Naive thymus-derived CD8-positive, alpha-beta T cell (primary cell): ENCODE measurements at regions not wholly inside any gene's neighbourhood (a gene's known extent, or its start where the extent isn't known, plus 50 kb on each side); places are given as distances from the start of the nearest gene placed in this dataset.

ENCODE experiments used
- ATAC-seq, 2 donors: fragments of 150-1000 bp; cut with Tn5 transposase in 1 of 2; sonication (Bioruptor Pico), chemical (Tn5 transposase) in 1 of 2; 1 replicate in 1 of 2; 2 replicates in 1 of 2; pipeline ENCODE4 v1.10.0; 2021; ENCODE audit warnings: mild to moderate bottlenecking in 2 of 2, moderate library complexity in 2 of 2
- POLR2A ChIA-PET: fragments of 350-600 bp; sonication (Branson Sonifier 250); formaldehyde crosslinking; loops from one replicate; lab custom pipeline; 2021; ENCODE audit warnings: antibody characterized with exemption; lab: Charles Lee
- DNase-seq, 10 donors: peaks; one replicate each; pipeline versions ENCODE4 v3.0.0 to v3.0.0-alpha.2; 2020 to 2022
- H3K27ac Mint-ChIP-seq, 10 donors: one replicate each; pipeline ENCODE4 v1.8.0; 2020 to 2022; ENCODE audit warnings: mild to moderate bottlenecking in 10 of 10, mixed read lengths in 10 of 10, moderate library complexity in 4 of 10, inconsistent platforms in 1 of 10
- H3K27me3 Mint-ChIP-seq, 5 donors: one replicate each; pipeline ENCODE4 v1.8.0; 2021 to 2022; ENCODE audit warnings: mixed read lengths in 5 of 5
- H3K36me3 Mint-ChIP-seq, 3 donors: one replicate each; pipeline ENCODE4 v1.8.0; 2020 to 2022; ENCODE audit warnings: mixed read lengths in 3 of 3, mild to moderate bottlenecking in 2 of 3, inconsistent platforms in 1 of 3
- H3K4me1 Mint-ChIP-seq, 4 donors: one replicate each; pipeline ENCODE4 v1.8.0; 2021 to 2022; ENCODE audit warnings: mixed read lengths in 4 of 4
- H3K4me3 Mint-ChIP-seq, 10 donors: one replicate each; pipeline ENCODE4 v1.8.0; 2020 to 2022; ENCODE audit warnings: mild to moderate bottlenecking in 10 of 10, mixed read lengths in 10 of 10, moderate library complexity in 6 of 10, inconsistent platforms in 1 of 10
- H3K9me3 Mint-ChIP-seq, 9 donors: one replicate each; pipeline ENCODE4 v1.8.0; 2020 to 2022; ENCODE audit warnings: mixed read lengths in 9 of 9, mild to moderate bottlenecking in 3 of 9, inconsistent platforms in 1 of 9, moderate library complexity in 1 of 9

GRCh38 chr15:38650384-38650783, 85.8 kb upstream of the RASGRP1 start:
- POLR2A ChIA-PET, result interaction anchor here (0.9 to 10.0 kb wide), 12 partner anchors 8 to 115 kb away, joined by 3 to 269 read pairs (median 8); partner anchors contain the start of gene RASGRP1
- ATAC-seq (no peak), DNase-seq (no peak)
- peak overlapping the region; percentile 67 to 87 (median 77) for H3K4me3 Mint-ChIP-seq
- peaks cover 33 to 92% (median 80%) of the 10 kb centered on the region in 4 donors for H3K4me1 Mint-ChIP-seq
- H3K36me3 Mint-ChIP-seq, result no peaks in the 10 kb centered on the region
- H3K9me3 Mint-ChIP-seq, result peaks cover 0 to 3% (median 0%) of the 10 kb centered on the region in 9 donors
- H3K27ac Mint-ChIP-seq, result peak overlapping the region in 9 of 10 donors; percentile 94 to 99 (median 97)
- H3K27me3 Mint-ChIP-seq, result no peaks in the 10 kb centered on the region

- H3K36me3 Mint-ChIP-seq, result no peaks in the 10 kb centered on the region
- no peak for DNase-seq
- no peak for ATAC-seq
- H3K4me1 Mint-ChIP-seq, result peaks cover 34 to 94% (median 86%) of the 10 kb centered on the region in 4 donors
- peak overlapping the region; percentile 82 to 99 (median 97) for H3K27ac Mint-ChIP-seq
- H3K4me3 Mint-ChIP-seq, result peak overlapping the region; percentile 67 to 87 (median 77)
- POLR2A ChIA-PET, result interaction anchor here (0.6 to 10.0 kb wide), 16 partner anchors 8 to 99 kb away, joined by 3 to 269 read pairs (median 4); partner anchors contain the start of gene RASGRP1
- H3K9me3 Mint-ChIP-seq, result peaks cover 0 to 3% (median 0%) of the 10 kb centered on the region in 9 donors
- H3K27me3 Mint-ChIP-seq, result no peaks in the 10 kb centered on the region
Measured at GRCh38 chr15:38650936-38651327, 86.3 kb upstream of the RASGRP1 start.

- Mint-ChIP-seq H3K27me3 (no peaks in the 10 kb centered on the region), H3K4me3 (peak overlapping the region; percentile 67 to 87 (median 77)), H3K9me3 (peaks cover 0 to 3% (median 0%) of the 10 kb centered on the region in 9 donors), H3K27ac (peak overlapping the region; percentile 82 to 99 (median 97)), H3K36me3 (no peaks in the 10 kb centered on the region), H3K4me1 (peaks cover 34 to 91% (median 87%) of the 10 kb centered on the region in 4 donors)
- ATAC-seq, result peak; percentile 65 to 66
- POLR2A ChIA-PET, result interaction anchor here (0.6 to 10.0 kb wide), 17 partner anchors 8 to 1140 kb away, joined by 3 to 269 read pairs (median 4); partner anchors contain the start of gene RASGRP1
- DNase-seq, result peak; percentile 10 to 88 (median 62)
Measured at GRCh38 chr15:38651328-38652038, 86.9 kb upstream of the RASGRP1 start.

- Mint-ChIP-seq H3K4me1 (peaks cover 34 to 85% (median 80%) of the 10 kb centered on the region in 4 donors), H3K9me3 (peaks cover 0 to 3% (median 0%) of the 10 kb centered on the region in 9 donors)
Measured at GRCh38 chr15:38652183-38652794, 87.7 kb upstream of the RASGRP1 start.

GRCh38 chr15:38652998-38653397, 88.4 kb upstream of the RASGRP1 start:
- Mint-ChIP-seq H3K27me3 (no peaks in the 10 kb centered on the region), H3K4me3 (peak overlapping the region; percentile 67 to 87 (median 77)), H3K9me3 (peaks cover 0 to 3% (median 0%) of the 10 kb centered on the region in 9 donors), H3K4me1 (peaks cover 31 to 83% (median 76%) of the 10 kb centered on the region in 4 donors), H3K36me3 (no peaks in the 10 kb centered on the region), H3K27ac (peak overlapping the region; percentile 79 to 99 (median 97))
- POLR2A ChIA-PET, result interaction anchor here (0.6 to 10.0 kb wide), 19 partner anchors 8 to 199 kb away, joined by 3 to 269 read pairs (median 5); partner anchors contain the start of genes FAM98B and RASGRP1
- peak; percentile 81 to 82 for ATAC-seq
- peak; percentile 38 to 95 (median 84) for DNase-seq

More at GRCh38 chr15:38652183-38652794, 87.7 kb upstream of the RASGRP1 start:
- peak overlapping the region; percentile 82 to 99 (median 97) for H3K27ac Mint-ChIP-seq
- no peaks in the 10 kb centered on the region for H3K27me3 Mint-ChIP-seq
- no peaks in the 10 kb centered on the region for H3K36me3 Mint-ChIP-seq
- ATAC-seq (no peak), DNase-seq (no peak)
- POLR2A ChIA-PET, result interaction anchor here (0.6 to 10.0 kb wide), 18 partner anchors 7 to 198 kb away, joined by 3 to 269 read pairs (median 5); partner anchors contain the start of genes FAM98B and RASGRP1
- peak overlapping the region; percentile 67 to 87 (median 77) for H3K4me3 Mint-ChIP-seq

GRCh38 chr15:38658431-38658830, 93.8 kb upstream of the RASGRP1 start:
- no peak for ATAC-seq
- Mint-ChIP-seq H3K27ac (peak overlapping the region in 6 of 10 donors; percentile 7 to 76 (median 14)), H3K9me3 (peaks cover 0 to 2% (median 0%) of the 10 kb centered on the region in 9 donors), H3K4me3 (peak overlapping the region in 2 of 10 donors; percentile 18 to 22), H3K27me3 (no peaks in the 10 kb centered on the region), H3K36me3 (no peaks in the 10 kb centered on the region), H3K4me1 (peaks cover 23 to 75% (median 65%) of the 10 kb centered on the region in 4 donors)
- POLR2A ChIA-PET, result interaction anchor here (0.7 to 1.4 kb wide), 5 partner anchors 11 to 94 kb away, joined by 3 to 6 read pairs (median 3); partner anchors contain the start of gene RASGRP1
- DNase-seq, result no peak

- no peaks in the 10 kb centered on the region for H3K27me3 Mint-ChIP-seq
- peak overlapping the region in 9 of 10 donors; percentile 39 to 81 (median 60) for H3K4me3 Mint-ChIP-seq
- H3K27ac Mint-ChIP-seq, result peak overlapping the region in 9 of 10 donors; percentile 71 to 93 (median 82)
- POLR2A ChIA-PET, result interaction anchor here (1.8 to 18.7 kb wide), 4 partner anchors 10 to 97 kb away, joined by 7 to 269 read pairs (median 16); partner anchors contain the start of gene RASGRP1
- peak; percentile 52 to 59 for ATAC-seq
- H3K36me3 Mint-ChIP-seq, result no peaks in the 10 kb centered on the region
- H3K4me1 Mint-ChIP-seq, result peaks cover 31 to 75% (median 67%) of the 10 kb centered on the region in 4 donors
- DNase-seq, result no peak
- H3K9me3 Mint-ChIP-seq, result no peaks in the 10 kb centered on the region
Measured at GRCh38 chr15:38660738-38661137, 96.1 kb upstream of the RASGRP1 start.

GRCh38 chr15:38662033-38662802, 97.6 kb upstream of the RASGRP1 start:
- POLR2A ChIA-PET, result interaction anchor here (0.6 to 18.7 kb wide), 4 partner anchors 9 to 19 kb away, joined by 3 to 269 read pairs (median 6); no protein-coding TSS in a partner anchor
- peak overlapping the region in 2 of 10 donors; percentile 12 to 14 for H3K4me3 Mint-ChIP-seq
- no peaks in the 10 kb centered on the region for H3K36me3 Mint-ChIP-seq
- H3K9me3 Mint-ChIP-seq, result peaks cover 0 to 5% (median 0%) of the 10 kb centered on the region in 9 donors
- ATAC-seq (no peak), DNase-seq (no peak)
- no peaks in the 10 kb centered on the region for H3K27me3 Mint-ChIP-seq
- H3K4me1 Mint-ChIP-seq, result peaks cover 40 to 84% (median 77%) of the 10 kb centered on the region in 4 donors
- peak overlapping the region in 6 of 10 donors; percentile 14 to 80 (median 43) for H3K27ac Mint-ChIP-seq

- Mint-ChIP-seq H3K27ac (peak overlapping the region in 6 of 10 donors; percentile 8 to 80 (median 54)), H3K9me3 (peaks cover 0 to 11% (median 0%) of the 10 kb centered on the region in 9 donors), H3K4me3 (no peak overlapping the region), H3K4me1 (peaks cover 44 to 85% (median 81%) of the 10 kb centered on the region in 4 donors), H3K27me3 (no peaks in the 10 kb centered on the region), H3K36me3 (no peaks in the 10 kb centered on the region)
- ATAC-seq (no peak), DNase-seq (no peak)
- POLR2A ChIA-PET, result interaction anchor here (0.7 to 18.7 kb wide), 3 partner anchors 9 to 12 kb away, joined by 3 to 269 read pairs (median 6); no protein-coding TSS in a partner anchor
Measured at GRCh38 chr15:38662805-38663204, 98.2 kb upstream of the RASGRP1 start.

- H3K4me1 Mint-ChIP-seq, result peaks cover 42 to 93% (median 84%) of the 10 kb centered on the region in 4 donors
- no peaks in the 10 kb centered on the region for H3K36me3 Mint-ChIP-seq
- peak in 2 of 10 donors; percentile 54 to 58 for DNase-seq
- H3K27me3 Mint-ChIP-seq, result no peaks in the 10 kb centered on the region
- peak; percentile 56 to 65 for ATAC-seq
- peak overlapping the region; percentile 3 to 99 (median 90) for H3K27ac Mint-ChIP-seq
- H3K9me3 Mint-ChIP-seq, result peaks cover 0 to 20% (median 0%) of the 10 kb centered on the region in 9 donors
- POLR2A ChIA-PET, result interaction anchor here (0.7 to 18.7 kb wide), 4 partner anchors 15 to 102 kb away, joined by 3 to 269 read pairs (median 4); partner anchors contain the start of gene RASGRP1
- H3K4me3 Mint-ChIP-seq, result peak overlapping the region; percentile 0 to 69 (median 38)
Measured at GRCh38 chr15:38665586-38666305, 101.1 kb upstream of the RASGRP1 start.
